B cell (primary cell): ENCODE measurements at regions not wholly inside any gene's neighbourhood (a gene's known extent, or its start where the extent isn't known, plus 50 kb on each side); places are given as distances from the start of the nearest gene placed in this dataset.

ENCODE experiments used
- ATAC-seq: fragments of 200-7000 bp; cut with Tn5 transposase; one replicate; pipeline ENCODE4 v1.10.0; 2021; ENCODE audit warnings: low read depth, mild to moderate bottlenecking, moderate number of reproducible peaks, moderate library complexity
- CTCF ChIA-PET: fragments of 350-600 bp; sonication (Branson Sonifier 250); formaldehyde crosslinking; loops from one replicate; lab custom pipeline; 2021; ENCODE audit warnings: antibody characterized with exemption, inconsistent platforms; lab: Charles Lee
- POLR2A ChIA-PET: fragments of 350-600 bp; sonication (Branson Sonifier 250); formaldehyde crosslinking; loops from one replicate; lab custom pipeline; 2021; ENCODE audit warnings: antibody characterized with exemption; lab: Charles Lee
- DNase-seq: peaks from one replicate; pipeline ENCODE4 v3.0.0; 2013
- H2AFZ ChIP-seq: 2 replicates; pipeline ENCODE4 v1.6.1; 2012; ENCODE audit warnings: mild to moderate bottlenecking, low read depth, low read length; ENCODE audit not compliant: insufficient read depth, poor library complexity, severe bottlenecking
- H3K27ac ChIP-seq, 2 donors: 1 replicate in 1 of 2; 2 replicates in 1 of 2; pipeline ENCODE4 v1.5.1; 2012 to 2013; ENCODE audit warnings: low read length in 2 of 2, mild to moderate bottlenecking in 2 of 2, moderate library complexity in 1 of 2
- H3K27me3 ChIP-seq, 4 experiments: fragments of 200-600 bp in 1 of 4; sonication (generic) in 1 of 4; replicated peaks in 1 of 4; 1 replicate in 2 of 4; 2 replicates in 2 of 4; pipeline versions ENCODE4 v1.6.1 to v1.7.0; 2013 to 2016; ENCODE audit warnings: low read length in 3 of 4, mild to moderate bottlenecking in 2 of 4, mixed read lengths in 1 of 4, moderate library complexity in 1 of 4; ENCODE audit not compliant: insufficient read depth in 4 of 4, control insufficient read depth in 3 of 4; ENCODE audit errors: control extremely low read depth in 1 of 4
- H3K36me3 ChIP-seq, 2 experiments: replicated peaks in 1 of 2; 1 replicate in 1 of 2; 2 replicates in 1 of 2; pipeline versions ENCODE4 v1.6.1 to v1.7.1; 2013; ENCODE audit warnings: low read length in 1 of 2; ENCODE audit not compliant: insufficient read depth in 2 of 2, control insufficient read depth in 1 of 2; ENCODE audit errors: control extremely low read depth in 1 of 2, extremely low read depth in 1 of 2
- H3K4me1 ChIP-seq, 2 donors: fragments of 200-600 bp in 1 of 2; sonication (generic) in 1 of 2; 1 replicate in 1 of 2; 2 replicates in 1 of 2; pipeline versions ENCODE4 v1.5.1 to v1.6.1; 2013 to 2017; ENCODE audit warnings: low read length in 2 of 2; ENCODE audit not compliant: control insufficient read depth in 2 of 2, insufficient read depth in 2 of 2
- H3K4me2 ChIP-seq: replicated peaks from 2 replicates; pipeline ENCODE3; 2012; ENCODE audit warnings: mild to moderate bottlenecking, low read depth, low read length; ENCODE audit not compliant: poor library complexity, severe bottlenecking
- H3K4me3 ChIP-seq, 5 experiments: fragments of 200-600 bp in 1 of 5; sonication (generic) in 1 of 5; 1 replicate in 3 of 5; 2 replicates in 2 of 5; pipeline versions ENCODE4 v1.5.1 to v1.7.0; 2011 to 2016; ENCODE audit warnings: low read length in 4 of 5, mild to moderate bottlenecking in 4 of 5, low read depth in 2 of 5, control low read depth in 1 of 5, moderate library complexity in 1 of 5; ENCODE audit not compliant: insufficient read depth in 1 of 5; ENCODE audit errors: control extremely low read depth in 1 of 5, extremely low read depth in 1 of 5
- H3K79me2 ChIP-seq: fragments of 200-600 bp; sonication (generic); one replicate; pipeline ENCODE4 v1.6.0; 2016; ENCODE audit warnings: low read length; ENCODE audit not compliant: control insufficient read depth, insufficient read depth
- H3K9ac ChIP-seq: fragments of 200-600 bp; sonication (generic); 2 replicates; pipeline ENCODE4 v1.6.1; 2017; ENCODE audit warnings: mild to moderate bottlenecking, low read length, moderate library complexity
- H3K9me3 ChIP-seq, 3 donors: one replicate each; pipeline versions ENCODE4 v1.6.1 to v1.7.1; 2013; ENCODE audit warnings: low read length in 2 of 3; ENCODE audit not compliant: control insufficient read depth in 2 of 3, insufficient read depth in 1 of 3; ENCODE audit errors: control extremely low read depth in 1 of 3
- H4K20me1 ChIP-seq: 2 replicates; pipeline ENCODE4 v1.6.0; 2012; ENCODE audit warnings: mild to moderate bottlenecking, low read length; ENCODE audit not compliant: insufficient read depth, control insufficient read depth, poor library complexity, severe bottlenecking
- H3K27ac Mint-ChIP-seq: one replicate; pipeline ENCODE4 v1.8.0; 2021; ENCODE audit warnings: mixed read lengths
- H3K27me3 Mint-ChIP-seq: one replicate; pipeline ENCODE4 v1.8.0; 2021; ENCODE audit warnings: mixed read lengths
- H3K4me1 Mint-ChIP-seq: one replicate; pipeline ENCODE4 v1.8.0; 2021; ENCODE audit warnings: mixed read lengths
- H3K4me3 Mint-ChIP-seq: one replicate; pipeline ENCODE4 v1.8.0; 2021; ENCODE audit warnings: mixed read lengths
- H3K9me3 Mint-ChIP-seq: one replicate; pipeline ENCODE4 v1.8.0; 2022; ENCODE audit warnings: mixed read lengths; ENCODE audit not compliant: insufficient read depth
- CTCF ChIP-seq: fragments of 200-600 bp; IDR thresholded peaks from one replicate; pipeline ENCODE4 v1.8.0; 2022; ENCODE audit warnings: antibody characterized with exemption, mild to moderate bottlenecking
- EZH2 ChIP-seq: IDR thresholded peaks from 2 replicates; pipeline ENCODE4 v1.6.1; 2012; ENCODE audit warnings: borderline replicate concordance, low read depth, mild to moderate bottlenecking, moderate library complexity, low read length; ENCODE audit not compliant: insufficient read depth, poor library complexity, severe bottlenecking
- WGBS: methylation state at CpG from one replicate; pipeline ENCODE4 v1.1.5; 2013; ENCODE audit warnings: missing lambda C conversion rate; ENCODE audit not compliant: insufficient coverage; 5-methylcytosine and 5-hydroxymethylcytosine counted together
- intact Hi-C: fragments of 100-400 bp; cut with micrococcal nuclease; formaldehyde crosslinking; loops from one replicate; pipeline ENCODE4 v1.10.0; 2022

- no peak overlapping the region for H3K27ac ChIP-seq
- no peak overlapping the region for H3K4me2 ChIP-seq
- POLR2A ChIA-PET: no interaction called here
- Mint-ChIP-seq H3K27ac (no peak overlapping the region), H3K4me3 (no peak overlapping the region), H3K9me3 (peaks cover 2% of the 10 kb centered on the region), H3K27me3 (no peaks in the 10 kb centered on the region), H3K4me1 (no peaks in the 10 kb centered on the region)
- CTCF ChIA-PET: no interaction called here
- H3K4me1 ChIP-seq: no peaks in the 10 kb centered on the region
- H3K36me3 ChIP-seq: no peaks in the 10 kb centered on the region
- H2AFZ ChIP-seq: no peak overlapping the region
- no peaks in the 10 kb centered on the region for H3K27me3 ChIP-seq
- H3K79me2 ChIP-seq: no peaks in the 10 kb centered on the region
- no CpG with 5 or more reads among the region's 1 CpG for WGBS
- peaks cover 0 to 1% (median 0%) of the 10 kb centered on the region in 3 donors for H3K9me3 ChIP-seq
- no peaks in the 10 kb centered on the region for H4K20me1 ChIP-seq
- no peak for TF ChIP-seq CTCF
- TF ChIP-seq EZH2: no peak
- DNase-seq: no peak
- ATAC-seq: no peak
- no peak overlapping the region for H3K9ac ChIP-seq
- intact Hi-C loops: no loop called here
- no peak overlapping the region for H3K4me3 ChIP-seq
Measured at GRCh38 chr1:189175889-189176288, 1301.8 kb downstream of the BRINP3 start.

- intact Hi-C loops: no loop called here
Measured at GRCh38 chr1:189180057-189180456, 1297.6 kb downstream of the BRINP3 start.

More at GRCh38 chr1:189180057-189180456, 1297.6 kb downstream of the BRINP3 start:
- Histone ChIP-seq H3K4me3 (no peak overlapping the region), H4K20me1 (no peaks in the 10 kb centered on the region), H3K4me2 (no peak overlapping the region), H3K4me1 (no peaks in the 10 kb centered on the region), H3K9ac (no peak overlapping the region), H3K36me3 (no peaks in the 10 kb centered on the region), H3K27ac (no peak overlapping the region), H3K27me3 (no peaks in the 10 kb centered on the region), H3K9me3 (peaks cover 0 to 1% (median 0%) of the 10 kb centered on the region in 3 donors), H2AFZ (no peak overlapping the region), H3K79me2 (no peaks in the 10 kb centered on the region)
- no peak overlapping the region for H3K27ac Mint-ChIP-seq
- H3K9me3 Mint-ChIP-seq: peaks cover 5% of the 10 kb centered on the region
- ChIA-PET CTCF (no interaction called here), POLR2A (no interaction called here)
- ATAC-seq (no peak), DNase-seq (no peak)
- H3K4me3 Mint-ChIP-seq: no peak overlapping the region
- no peaks in the 10 kb centered on the region for H3K4me1 Mint-ChIP-seq
- no peaks in the 10 kb centered on the region for H3K27me3 Mint-ChIP-seq
- TF ChIP-seq CTCF: no peak
- no peak for TF ChIP-seq EZH2
